DOHH2 (cell line): ENCODE measurements at regions not wholly inside any gene's neighbourhood (a gene's known extent, or its start where the extent isn't known, plus 50 kb on each side); places are given as distances from the start of the nearest gene placed in this dataset.

Source experiments
- EZH2phosphoT487 ChIP-seq: fragments of 200-600 bp; sonication (generic); IDR thresholded peaks from 2 replicates; pipeline ENCODE4 v1.6.1; 2017; ENCODE audit warnings: borderline replicate concordance, mild to moderate bottlenecking, antibody characterized with exemption, low read length, moderate library complexity, mixed read lengths
- TF ChIP-seq, protein P1 (sequence below): fragments of 200-600 bp; sonication (generic); IDR thresholded peaks from one replicate; pipeline ENCODE4 v1.5.1; 2014; ENCODE audit warnings: antibody characterized with exemption, mild to moderate bottlenecking, low read depth, low read length; ENCODE audit not compliant: poor library complexity, severe bottlenecking

- TF ChIP-seq, protein P1, sequence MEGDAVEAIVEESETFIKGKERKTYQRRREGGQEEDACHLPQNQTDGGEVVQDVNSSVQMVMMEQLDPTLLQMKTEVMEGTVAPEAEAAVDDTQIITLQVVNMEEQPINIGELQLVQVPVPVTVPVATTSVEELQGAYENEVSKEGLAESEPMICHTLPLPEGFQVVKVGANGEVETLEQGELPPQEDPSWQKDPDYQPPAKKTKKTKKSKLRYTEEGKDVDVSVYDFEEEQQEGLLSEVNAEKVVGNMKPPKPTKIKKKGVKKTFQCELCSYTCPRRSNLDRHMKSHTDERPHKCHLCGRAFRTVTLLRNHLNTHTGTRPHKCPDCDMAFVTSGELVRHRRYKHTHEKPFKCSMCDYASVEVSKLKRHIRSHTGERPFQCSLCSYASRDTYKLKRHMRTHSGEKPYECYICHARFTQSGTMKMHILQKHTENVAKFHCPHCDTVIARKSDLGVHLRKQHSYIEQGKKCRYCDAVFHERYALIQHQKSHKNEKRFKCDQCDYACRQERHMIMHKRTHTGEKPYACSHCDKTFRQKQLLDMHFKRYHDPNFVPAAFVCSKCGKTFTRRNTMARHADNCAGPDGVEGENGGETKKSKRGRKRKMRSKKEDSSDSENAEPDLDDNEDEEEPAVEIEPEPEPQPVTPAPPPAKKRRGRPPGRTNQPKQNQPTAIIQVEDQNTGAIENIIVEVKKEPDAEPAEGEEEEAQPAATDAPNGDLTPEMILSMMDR: no peak
- no peak for TF ChIP-seq EZH2phosphoT487
Observed at GRCh38 chr2:60354713-60355112, 198.7 kb downstream of the BCL11A start.
